Large intestine (tissue), 3 donors: ENCODE measurements at regions not wholly inside any gene's neighbourhood (a gene's known extent, or its start where the extent isn't known, plus 50 kb on each side); places are given as distances from the start of the nearest gene placed in this dataset.
A peak's percentile ranks its signal among the peaks of the same experiment; 100 is the strongest.

Experiments
- DNase-seq, 2 donors: peaks; one replicate each; pipeline versions ENCODE4 v3.0.0 to v3.0.0-alpha.2; 2013
- H3K27ac ChIP-seq: one replicate; pipeline ENCODE4 v1.5.1; 2013; ENCODE audit warnings: low read length
- H3K27me3 ChIP-seq: 2 replicates; pipeline ENCODE4 v1.6.1; 2013; ENCODE audit warnings: low read length; ENCODE audit not compliant: control insufficient read depth, insufficient read depth
- H3K36me3 ChIP-seq: 2 replicates; pipeline ENCODE4 v1.6.1; 2013; ENCODE audit warnings: low read length; ENCODE audit not compliant: control insufficient read depth, insufficient read depth
- H3K4me1 ChIP-seq: one replicate; pipeline ENCODE4 v1.6.1; 2013; ENCODE audit warnings: low read length; ENCODE audit not compliant: control insufficient read depth, insufficient read depth
- H3K4me3 ChIP-seq: one replicate; pipeline ENCODE4 v1.5.1; 2013; ENCODE audit warnings: low read length
- H3K9me3 ChIP-seq: one replicate; pipeline ENCODE4 v1.6.1; 2013; ENCODE audit warnings: mild to moderate bottlenecking, low read depth, low read length, moderate library complexity; ENCODE audit not compliant: control insufficient read depth
- WGBS: methylation state at CpG from one replicate; pipeline ENCODE4 v1.1.5; 2013; ENCODE audit warnings: low lambda C conversion rate; ENCODE audit not compliant: insufficient coverage; 5-methylcytosine and 5-hydroxymethylcytosine counted together

DNA sequence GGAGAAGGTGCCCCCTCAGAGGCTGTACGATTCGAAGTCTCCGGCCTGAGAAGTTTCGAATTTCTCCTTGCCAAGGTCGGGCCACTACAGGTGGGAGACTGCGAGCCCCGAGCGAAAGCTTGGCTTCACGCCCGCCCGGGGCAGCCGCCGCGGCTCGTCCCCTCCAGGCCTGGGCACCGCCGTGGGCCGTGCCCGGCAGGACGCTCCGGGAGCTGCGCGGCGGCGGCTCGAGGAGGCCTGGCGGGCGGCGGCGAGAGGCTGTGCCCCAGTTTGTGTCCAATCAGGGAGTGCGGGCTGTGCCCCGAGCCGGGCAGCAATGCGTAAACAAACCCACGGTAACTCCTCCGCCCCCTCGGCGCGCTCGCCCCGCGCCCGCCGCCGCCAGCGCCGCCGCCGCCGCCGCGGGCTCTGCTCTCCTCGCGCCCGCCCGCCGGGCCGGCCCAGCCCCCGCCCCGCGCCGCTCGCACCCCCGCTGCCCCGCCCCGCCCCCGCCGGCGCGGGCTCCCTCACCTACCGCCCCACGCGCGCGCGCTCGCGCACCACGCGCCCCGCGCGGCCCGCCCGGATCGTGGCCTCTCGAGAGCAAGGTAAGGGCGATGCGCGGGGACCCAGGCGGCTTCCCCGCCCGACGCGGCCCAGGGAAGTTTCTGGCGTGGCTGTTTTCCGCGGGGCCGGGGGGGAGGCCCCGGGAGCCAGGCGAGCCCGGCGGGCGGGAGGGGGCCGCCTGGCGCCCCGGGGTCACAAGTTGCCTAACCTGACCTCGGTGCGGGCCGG lies 57.8 kb upstream of the PCGF5 start:
- Histone ChIP-seq H3K27me3 (peaks cover 5% of the 10 kb centered on the region), H3K36me3 (no peaks in the 10 kb centered on the region), H3K4me3 (peak overlapping the region; percentile 67), H3K9me3 (no peaks in the 10 kb centered on the region), H3K27ac (peak overlapping the region; percentile 91), H3K4me1 (peaks cover 11% of the 10 kb centered on the region)
- no CpG with 5 or more reads among the region's 110 CpGs for WGBS
- peak; percentile 49 to 81 for DNase-seq

GRCh38 chr10:91163269-91163868 lies 57.1 kb upstream of the PCGF5 start:
- Histone ChIP-seq H3K4me3 (peak overlapping the region; percentile 67), H3K9me3 (no peaks in the 10 kb centered on the region), H3K27me3 (peaks cover 5% of the 10 kb centered on the region), H3K4me1 (peaks cover 11% of the 10 kb centered on the region), H3K27ac (peak overlapping the region; percentile 91), H3K36me3 (no peaks in the 10 kb centered on the region)
- peak in 1 of 2 donors; percentile 51 for DNase-seq
- no CpG with 5 or more reads among the region's 77 CpGs for WGBS

DNA sequence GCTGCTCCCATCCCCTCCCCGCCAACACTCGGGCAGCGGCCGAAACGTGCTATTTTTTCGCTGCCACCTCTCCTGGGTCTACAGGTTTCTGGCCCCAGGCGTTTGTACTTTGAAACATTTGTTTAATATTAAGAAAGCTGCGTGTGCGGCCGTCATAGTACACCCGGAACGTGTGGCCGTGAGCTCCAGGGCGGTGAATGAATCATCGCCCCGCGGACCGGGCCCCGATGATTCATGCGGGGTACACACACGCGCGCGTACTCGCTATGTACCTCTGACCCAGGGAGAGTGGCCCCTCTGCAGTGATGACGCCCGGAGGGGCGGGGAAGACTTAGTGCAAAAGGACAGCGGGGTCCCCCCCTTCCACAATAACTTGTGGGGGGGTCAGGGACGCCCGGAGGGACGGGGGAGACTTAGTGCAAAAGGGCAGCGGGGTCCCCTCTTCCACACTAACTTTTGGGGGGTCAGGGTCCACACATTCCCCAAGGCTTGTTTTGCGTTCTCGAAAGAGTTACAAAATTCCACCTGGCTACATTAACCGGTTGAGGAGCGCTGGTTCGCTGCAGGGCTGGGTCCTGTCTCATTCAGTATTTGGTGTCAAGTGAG lies 56.5 kb upstream of the PCGF5 start:
- H3K36me3 ChIP-seq: no peaks in the 10 kb centered on the region
- peak overlapping the region; percentile 67 for H3K4me3 ChIP-seq
- H3K27me3 ChIP-seq: peaks cover 5% of the 10 kb centered on the region
- peak; percentile 88 to 92 for DNase-seq
- no CpG with 5 or more reads among the region's 38 CpGs for WGBS
- H3K4me1 ChIP-seq: peaks cover 11% of the 10 kb centered on the region
- peak overlapping the region; percentile 91 for H3K27ac ChIP-seq
- no peaks in the 10 kb centered on the region for H3K9me3 ChIP-seq

GRCh38 chr10:91164520-91165065 lies 55.9 kb upstream of the PCGF5 start:
- peaks cover 5% of the 10 kb centered on the region for H3K27me3 ChIP-seq
- H3K4me3 ChIP-seq: peak overlapping the region; percentile 67
- no peaks in the 10 kb centered on the region for H3K36me3 ChIP-seq
- H3K4me1 ChIP-seq: peaks cover 11% of the 10 kb centered on the region
- peak in 1 of 2 donors; percentile 11 for DNase-seq
- 55% methylated on average over 6 of the region's 7 CpGs for WGBS
- H3K9me3 ChIP-seq: no peaks in the 10 kb centered on the region
- peak overlapping the region; percentile 91 for H3K27ac ChIP-seq

DNA sequence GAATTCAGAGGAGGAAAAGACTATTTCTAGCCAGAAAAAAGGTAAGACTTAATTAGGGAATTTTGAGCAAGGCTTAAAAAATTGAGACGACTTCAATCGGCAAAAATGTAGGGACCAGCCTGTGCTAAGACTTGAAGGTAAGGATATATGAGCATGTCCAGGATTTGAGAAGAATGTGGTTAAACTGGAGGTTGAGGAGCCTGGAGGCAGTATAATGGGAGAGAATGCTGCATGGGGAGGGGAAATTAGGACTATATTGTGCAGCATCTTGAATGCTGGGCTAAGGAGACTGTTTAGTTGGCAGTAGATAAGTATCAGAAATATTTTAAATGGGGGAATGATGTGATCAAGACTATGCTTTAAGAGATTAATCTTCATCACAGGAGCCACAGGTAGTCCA lies 53.1 kb upstream of the PCGF5 start:
- no peak overlapping the region for H3K4me3 ChIP-seq
- peaks cover 5% of the 10 kb centered on the region for H3K4me1 ChIP-seq
- no CpG with 5 or more reads among the region's 2 CpGs for WGBS
- H3K27me3 ChIP-seq: peaks cover 5% of the 10 kb centered on the region
- no peaks in the 10 kb centered on the region for H3K36me3 ChIP-seq
- no peak overlapping the region for H3K27ac ChIP-seq
- no peaks in the 10 kb centered on the region for H3K9me3 ChIP-seq
- no peak for DNase-seq

DNA sequence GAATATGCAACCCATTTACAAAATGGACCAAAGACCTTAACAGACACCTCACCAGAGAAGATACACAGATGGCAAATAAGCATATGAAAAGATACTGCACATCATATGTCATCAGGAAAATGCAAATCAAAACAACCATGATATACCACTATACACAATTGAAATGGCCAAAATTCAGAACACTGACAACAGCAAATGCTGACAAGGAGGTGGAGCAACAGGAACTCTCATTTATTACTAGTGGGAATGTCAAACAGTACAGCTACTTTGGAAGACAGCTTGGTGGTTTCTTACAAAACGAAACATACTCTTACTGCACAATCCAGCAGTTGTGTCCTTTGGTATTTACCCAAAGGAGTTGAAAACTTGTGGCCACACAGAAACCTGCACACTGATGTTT lies 50.0 kb upstream of the PCGF5 start:
- Histone ChIP-seq H3K36me3 (no peaks in the 10 kb centered on the region), H3K27ac (no peak overlapping the region), H3K4me3 (no peak overlapping the region), H3K27me3 (no peaks in the 10 kb centered on the region), H3K4me1 (no peaks in the 10 kb centered on the region), H3K9me3 (no peaks in the 10 kb centered on the region)
- WGBS: no CpG with 5 or more reads among the region's 1 CpG
- DNase-seq: no peak
